Loucy (cell line): ENCODE measurements at regions not wholly inside any gene's neighbourhood (a gene's known extent, or its start where the extent isn't known, plus 50 kb on each side); places are given as distances from the start of the nearest gene placed in this dataset.

Experiments used
- CTCF ChIP-seq: fragments of 200-600 bp; sonication (generic); conservative IDR thresholded peaks from 2 replicates; pipeline ENCODE4 v1.5.1; 2014; ENCODE audit warnings: mild to moderate bottlenecking, antibody characterized with exemption, low read length
- EZH2phosphoT487 ChIP-seq: fragments of 200-600 bp; IDR thresholded peaks from 2 replicates; pipeline ENCODE4 v1.6.1; 2018; ENCODE audit warnings: antibody characterized with exemption, mild to moderate bottlenecking, moderate library complexity, borderline replicate concordance

GRCh38 chr10:78851647-78852046, 217.1 kb upstream of the ZMIZ1 start:
- TF ChIP-seq CTCF = no peak
- TF ChIP-seq EZH2phosphoT487 = no peak
